ENCODE measurements at regions not wholly inside any gene's neighbourhood (a gene's known extent, or its start where the extent isn't known, plus 50 kb on each side); places are given as distances from the start of the nearest gene placed in this dataset.

DNA sequence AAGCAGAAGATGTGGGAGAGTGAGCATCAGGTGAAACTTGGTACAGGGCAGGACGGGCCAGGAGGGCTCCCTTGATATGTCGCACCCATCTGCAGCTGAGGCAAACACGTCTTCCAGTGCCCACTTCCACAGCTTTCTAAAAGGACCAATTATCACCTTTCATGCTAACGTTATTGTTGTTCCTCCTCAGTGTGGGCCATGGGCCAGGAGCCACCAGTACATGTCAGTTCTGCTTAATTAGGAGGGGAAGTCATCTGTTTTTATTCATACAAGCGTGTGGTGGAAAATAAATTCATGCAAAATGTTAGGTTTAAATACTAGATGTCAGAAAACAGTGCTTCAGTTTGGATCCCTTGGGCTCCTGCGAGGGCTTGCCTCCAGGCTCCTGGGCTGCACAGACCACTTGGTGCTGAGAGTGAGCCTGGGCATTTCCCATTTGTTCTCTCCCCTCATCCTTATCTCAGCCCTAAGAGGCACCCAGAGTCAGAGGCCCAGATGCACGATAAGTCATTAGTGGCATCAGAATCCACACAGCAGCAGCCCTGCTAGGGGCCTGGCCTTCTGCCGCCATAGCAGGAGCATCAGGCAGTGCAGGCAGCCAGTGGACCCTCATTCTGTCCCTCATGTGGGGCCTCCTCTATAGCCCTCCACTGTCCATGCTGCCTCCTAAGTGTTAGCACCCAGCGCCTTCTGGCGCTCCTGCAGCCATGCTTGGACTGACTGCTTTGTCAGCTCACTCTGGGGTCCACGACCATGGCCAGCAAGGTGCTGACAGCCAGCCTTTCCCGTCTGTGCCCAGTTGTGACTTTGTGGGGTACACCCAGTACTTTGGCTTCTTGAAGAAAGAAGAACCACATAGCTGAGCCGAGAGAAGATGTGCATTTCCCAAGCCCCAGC, 539.8 kb upstream of the RAB6C start:
- DNase-seq = no peak

DNA sequence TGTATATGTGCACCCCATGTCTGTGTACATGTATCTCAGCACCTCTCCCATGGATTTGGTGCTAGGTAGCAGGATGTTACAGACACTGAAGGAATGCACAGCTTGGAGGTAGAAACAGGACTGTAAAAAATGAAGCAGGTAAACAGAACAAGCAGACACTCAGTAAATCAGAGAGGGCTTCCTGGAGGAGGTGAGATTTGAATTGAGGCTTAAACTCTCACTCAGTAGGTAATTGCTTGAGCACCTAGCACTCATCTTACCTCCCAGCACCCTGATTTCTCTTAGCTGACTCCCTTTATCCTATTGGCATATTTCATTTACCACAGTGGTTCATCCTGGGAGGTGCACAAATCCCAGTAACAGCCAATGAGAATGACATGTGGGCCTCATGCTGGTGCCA, 537.9 kb upstream of the RAB6C start:
- no peak for DNase-seq

DNA sequence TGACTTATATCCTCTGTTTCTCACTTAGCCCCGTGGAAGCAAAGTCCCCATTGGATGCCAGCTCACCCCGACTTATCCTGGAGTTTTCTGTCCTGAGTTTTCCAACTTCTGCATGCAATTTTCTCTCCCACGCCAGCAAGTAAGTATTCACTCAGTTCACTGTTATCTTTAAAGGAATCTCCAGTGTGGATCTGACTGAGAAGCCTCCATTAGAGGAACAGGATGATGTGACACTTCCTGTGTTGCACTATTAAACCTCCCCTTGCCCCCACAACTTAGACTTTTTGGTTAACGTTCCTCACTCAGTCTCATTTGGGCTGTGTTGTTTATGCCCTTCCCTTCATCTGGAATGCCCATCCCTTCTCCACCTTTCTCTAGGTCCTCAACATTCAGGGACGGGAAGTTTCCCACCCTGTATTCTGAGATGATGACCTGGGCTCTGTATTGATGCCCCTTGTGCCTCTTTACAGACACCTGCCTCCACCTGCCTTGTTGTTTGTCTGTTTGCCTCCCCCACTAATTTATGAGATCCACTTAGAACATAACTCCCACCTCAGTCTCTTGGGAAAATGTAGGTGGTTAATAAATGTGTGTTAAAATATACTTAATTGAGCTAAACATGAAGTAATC, 536.1 kb upstream of the RAB6C start:
- no peak for DNase-seq

DNA sequence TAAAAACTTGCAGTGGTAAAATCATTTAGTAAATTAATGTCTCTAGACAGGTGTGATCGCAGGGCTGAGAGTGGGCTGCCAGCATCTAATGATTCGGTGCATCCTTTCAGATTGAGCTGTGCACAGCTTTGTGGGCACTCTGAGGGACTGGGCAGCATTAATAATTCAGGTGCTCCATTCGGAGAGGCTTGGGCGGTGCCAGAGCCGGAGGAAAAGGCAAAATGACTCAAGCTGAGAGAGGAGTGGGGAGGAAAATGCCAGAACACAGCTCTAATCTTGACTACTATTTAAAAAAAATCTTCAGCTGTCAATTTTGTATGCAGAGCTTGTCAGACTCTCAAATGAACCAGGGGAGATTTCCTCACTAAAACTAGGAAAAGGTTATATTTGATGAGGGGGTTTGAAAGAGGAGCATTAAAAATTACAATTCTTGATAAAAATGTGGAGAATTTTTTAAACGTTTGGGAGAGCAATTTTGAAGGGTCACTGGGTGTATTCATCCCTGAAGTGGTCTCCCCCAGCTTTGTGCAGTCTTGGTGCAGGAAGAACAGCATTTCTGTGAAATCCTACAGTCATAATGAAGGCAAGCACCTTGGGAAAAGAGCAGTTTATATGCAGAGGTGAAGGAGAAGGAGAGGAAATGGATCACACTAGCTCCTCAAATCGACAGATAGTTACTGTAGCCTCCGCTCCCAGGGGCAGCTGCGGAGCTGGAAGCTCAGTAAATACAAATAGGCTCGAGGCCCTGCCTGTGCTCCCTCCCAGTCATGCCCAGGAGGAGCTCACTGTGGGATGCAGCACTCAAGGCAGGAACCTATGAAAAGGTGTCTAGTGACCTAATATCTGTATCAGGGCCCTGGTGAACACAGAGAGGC, 535.4 kb upstream of the RAB6C start:
- DNase-seq = no peak

DNA sequence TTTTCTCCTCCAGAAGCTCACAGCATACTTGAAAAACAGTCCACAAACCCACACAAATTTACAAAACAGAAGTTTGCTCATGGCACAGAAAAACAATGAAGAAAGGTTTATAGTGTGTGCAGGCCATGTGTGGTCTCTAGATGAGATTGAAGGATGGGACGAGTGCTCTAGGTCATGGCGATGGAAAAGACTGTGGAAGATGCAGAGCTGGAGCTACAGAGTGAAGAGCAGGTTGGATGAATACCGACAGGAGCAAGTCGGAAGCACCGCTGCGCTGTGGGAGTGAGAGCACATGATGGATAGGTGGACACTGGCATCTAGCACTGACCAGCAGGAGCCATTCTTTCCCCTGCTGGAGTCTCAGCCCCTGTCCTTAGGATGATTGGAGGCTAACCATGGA, 534.7 kb upstream of the RAB6C start:
- no peak for DNase-seq

DNA sequence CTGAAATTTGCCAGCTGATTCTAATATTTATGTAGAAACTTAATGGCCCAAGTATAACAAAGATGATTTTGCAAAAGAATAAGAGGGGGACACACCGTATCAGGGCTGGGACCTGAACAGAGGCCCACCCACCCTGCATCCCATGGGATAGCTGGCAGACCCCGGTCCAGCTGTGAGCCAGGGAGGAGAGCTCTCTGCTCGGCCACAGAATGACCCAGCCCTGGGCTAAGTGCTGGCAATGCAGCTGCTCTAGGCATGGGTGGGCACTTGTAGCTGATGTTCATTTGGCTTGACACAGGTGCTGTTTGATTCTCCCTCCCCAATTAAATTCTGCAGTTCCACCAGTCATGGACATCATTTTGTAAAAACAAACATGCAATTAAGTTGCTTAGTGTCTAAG, 522.8 kb upstream of the RAB6C start:
- no peak for DNase-seq

DNA sequence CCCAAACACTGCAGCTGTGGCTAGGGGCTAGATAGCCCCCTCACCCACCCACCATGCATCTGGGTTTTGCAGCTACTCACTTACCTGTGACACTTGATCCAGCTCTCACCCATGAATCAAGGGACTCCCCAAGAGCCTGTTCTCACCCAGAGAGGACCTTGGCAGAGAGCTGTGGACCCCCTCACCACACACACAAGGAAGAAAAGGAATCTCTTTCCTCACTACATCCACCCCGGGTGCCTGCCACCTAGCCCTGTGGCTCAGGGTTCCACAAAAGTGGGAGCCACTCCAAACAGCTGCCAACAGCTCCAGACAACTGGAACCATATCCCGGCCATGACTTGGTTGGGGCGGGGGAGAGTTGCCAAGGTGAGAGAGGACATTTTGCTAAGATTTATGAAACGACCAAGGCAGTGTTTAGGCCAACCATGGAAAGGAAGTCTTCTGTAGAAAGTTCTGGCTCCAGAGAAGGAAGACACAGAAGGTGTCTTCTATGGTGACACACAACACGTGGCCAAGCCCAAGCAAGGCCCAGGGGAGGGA, 522.1 kb upstream of the RAB6C start:
- DNase-seq = no peak

DNA sequence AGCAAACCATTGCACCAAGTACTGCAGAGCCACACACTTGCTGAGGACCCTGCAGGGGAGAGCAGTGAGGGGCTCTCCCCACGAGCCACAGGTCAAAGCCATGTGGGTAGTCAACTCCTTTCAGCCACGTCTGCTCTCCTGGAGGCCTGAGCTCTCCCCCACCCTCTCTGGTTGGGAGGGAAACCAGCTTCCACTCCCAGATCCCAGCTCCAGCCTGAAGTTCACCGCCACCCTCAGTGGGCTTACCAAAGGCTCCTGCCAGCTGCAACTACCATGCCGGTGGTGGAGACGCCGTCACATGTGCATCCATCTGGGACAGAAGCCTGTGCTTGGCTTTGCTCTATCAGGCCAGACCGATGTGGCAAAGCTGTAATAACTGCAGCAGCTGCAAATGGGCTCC, 521.5 kb upstream of the RAB6C start:
- no peak for DNase-seq

DNA sequence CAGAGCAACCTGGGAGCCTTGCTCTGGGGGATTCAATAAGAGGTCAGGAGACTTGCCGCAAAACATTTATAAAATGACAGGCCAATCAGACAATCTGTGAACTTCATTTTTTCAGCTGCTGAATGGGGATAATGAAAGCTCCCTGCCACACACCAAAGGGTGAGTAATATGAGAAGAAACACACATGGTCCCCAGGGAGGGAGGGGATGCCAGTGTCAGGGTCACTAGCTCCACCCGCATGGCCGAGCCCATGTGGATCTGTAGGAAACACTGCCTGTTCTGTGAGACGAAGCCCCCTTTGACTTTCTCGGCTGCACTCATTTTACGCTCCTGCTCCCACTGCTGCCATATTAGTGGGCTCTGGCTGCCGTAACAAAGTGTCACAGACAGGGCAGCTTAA, 521.0 kb upstream of the RAB6C start:
- no peak for DNase-seq

DNA sequence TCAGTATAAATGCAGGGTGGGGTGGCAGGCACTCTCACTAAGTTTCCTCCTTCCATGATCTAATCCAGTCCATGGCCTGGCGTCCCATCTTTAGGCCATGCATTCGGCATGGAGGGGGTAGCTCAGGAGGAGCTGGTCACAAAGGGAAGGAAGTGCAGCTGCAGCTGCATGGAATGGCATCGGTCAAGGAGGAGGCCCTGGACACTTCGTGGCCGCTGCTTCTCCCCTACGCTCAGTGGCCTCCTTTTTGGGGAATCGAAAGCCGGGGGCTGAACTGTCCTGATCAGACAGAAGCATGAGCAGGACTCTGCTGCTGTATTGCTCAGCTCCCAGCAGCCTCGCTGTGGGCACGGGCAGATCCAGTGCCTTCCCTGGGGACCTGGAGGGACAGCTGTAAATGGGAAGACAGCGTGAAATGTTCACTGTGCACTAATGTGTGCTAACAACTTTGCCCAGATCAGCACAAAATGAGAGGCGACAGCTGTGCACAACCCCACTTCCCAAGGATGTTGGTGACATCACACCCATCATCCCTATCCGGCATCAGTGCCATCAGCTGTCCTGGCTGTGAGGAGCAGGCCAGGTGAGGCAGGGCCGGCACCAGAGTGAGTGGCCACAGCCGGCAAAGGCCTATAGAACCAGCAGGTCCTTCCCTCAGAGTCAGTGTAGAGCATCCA, 520.1 kb upstream of the RAB6C start:
- DNase-seq = no peak

DNA sequence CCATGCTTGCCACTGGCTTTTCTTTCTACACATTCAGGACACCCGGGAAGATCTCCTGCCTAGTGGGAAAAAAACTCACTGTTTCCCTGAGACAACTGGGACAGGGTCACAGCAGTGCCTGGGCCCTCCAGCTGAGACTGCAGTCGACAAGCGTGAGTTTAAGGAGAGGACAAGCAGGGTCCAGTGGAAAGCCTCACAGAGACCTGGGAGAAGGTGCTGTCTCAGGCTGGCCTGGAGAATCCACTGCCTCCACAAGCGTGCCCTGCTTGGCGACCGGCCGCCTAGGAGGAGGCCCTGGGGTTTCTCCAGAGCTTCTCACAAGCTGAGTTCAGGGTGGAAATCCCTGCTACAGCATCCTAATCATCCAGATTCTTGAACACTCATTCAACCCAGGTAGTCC, 519.6 kb upstream of the RAB6C start:
- no peak for DNase-seq

DNA sequence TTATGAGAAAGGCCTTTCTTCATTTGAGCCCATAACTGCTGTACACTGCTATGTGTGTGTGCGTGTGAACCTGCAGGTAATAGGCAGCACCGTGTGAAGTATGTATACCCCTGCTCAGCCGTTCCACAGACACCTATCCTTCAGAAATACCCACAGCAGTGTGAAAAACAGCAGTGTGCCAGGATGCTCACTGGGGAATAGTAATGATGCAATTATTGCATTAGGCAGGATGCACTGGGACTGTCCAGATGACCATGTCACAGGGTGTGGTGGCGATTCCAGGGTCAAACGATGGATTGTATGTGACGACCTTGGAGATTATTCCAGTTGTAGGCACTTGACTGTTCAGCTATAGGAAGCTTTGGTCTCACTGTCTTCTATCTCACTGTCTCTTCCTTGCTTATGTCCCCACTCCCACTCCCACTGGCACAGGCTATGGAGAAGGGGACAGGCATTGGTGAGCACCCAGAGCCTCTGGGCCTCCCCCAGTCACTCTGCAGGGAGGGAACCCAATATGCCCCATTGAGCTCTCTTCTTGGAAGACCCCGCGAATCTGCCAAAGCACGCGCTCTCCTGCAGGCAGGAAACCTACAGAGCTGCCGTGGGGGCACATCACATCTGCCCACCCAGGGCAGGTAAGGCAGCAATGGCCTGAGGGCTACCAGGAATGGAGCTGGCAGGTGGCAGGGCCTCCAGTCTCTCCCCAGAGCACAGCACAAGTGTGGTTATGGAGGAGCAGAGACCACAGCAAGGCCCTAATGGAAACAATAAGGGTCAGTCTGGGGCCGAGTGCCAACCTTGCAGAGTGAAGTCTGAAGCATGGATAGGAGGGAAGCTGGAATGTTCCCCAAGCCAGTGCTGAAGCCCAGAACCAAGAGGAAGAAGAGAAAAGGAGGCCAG, 518.9 kb upstream of the RAB6C start:
- no peak for DNase-seq

DNA sequence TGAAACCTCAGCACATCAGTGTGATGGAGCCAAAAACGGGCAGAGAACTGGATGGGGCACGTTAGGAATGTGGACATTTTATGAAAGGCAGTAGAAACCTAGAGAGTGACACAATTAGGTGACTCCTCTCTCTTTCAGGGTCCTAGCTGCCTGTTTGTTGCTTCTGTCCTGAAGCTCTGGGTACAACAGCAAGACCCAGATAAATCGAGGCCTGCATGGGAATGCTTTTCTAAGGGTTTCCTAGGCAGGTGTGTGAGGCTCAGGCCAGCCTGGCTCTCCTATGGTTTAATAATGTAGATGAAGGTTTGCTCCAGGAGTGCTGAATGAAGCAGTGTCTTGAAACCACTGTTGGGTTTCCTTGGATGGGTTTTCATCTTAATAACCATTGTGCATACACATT, 517.1 kb upstream of the RAB6C start:
- DNase-seq = no peak

DNA sequence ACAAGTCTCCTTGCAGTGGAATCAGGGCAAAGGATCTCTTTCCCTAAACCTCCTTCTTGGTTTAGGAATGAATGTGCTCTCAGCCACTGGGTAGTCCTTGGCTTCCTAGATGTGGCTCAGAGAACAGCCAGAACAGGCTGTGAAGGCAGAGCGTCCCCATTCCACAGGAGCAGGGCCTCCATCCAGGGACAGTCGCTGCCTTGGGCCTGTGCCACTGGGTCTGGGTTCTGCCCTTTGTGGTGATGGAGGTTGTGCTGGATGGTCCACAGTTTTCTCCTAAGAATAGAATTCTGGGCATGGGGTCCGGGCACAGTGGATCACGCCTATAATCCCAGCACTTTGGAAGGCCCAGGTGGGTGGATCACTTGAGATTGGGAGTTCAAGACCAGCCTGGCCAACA, 516.5 kb upstream of the RAB6C start:
- no peak for DNase-seq

DNA sequence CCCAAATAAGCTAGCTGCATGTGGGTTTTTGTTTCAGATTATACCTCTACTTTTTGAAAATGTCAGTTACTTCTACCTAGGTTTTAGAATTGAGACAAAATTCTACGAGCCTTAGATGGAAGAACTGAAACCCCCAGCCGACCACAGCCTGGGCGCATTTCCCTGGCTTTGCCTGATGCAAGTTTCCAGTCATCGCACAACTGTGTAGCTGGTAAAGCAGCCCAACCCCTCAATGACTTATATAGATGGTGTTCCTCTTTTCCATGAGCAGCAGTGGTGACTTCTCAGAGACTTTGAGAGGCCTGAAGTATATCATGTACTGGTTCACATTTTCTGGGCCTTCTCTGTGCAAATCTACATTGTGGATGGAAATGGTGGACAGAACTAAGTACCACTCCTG, 515.4 kb upstream of the RAB6C start:
- DNase-seq = no peak

DNA sequence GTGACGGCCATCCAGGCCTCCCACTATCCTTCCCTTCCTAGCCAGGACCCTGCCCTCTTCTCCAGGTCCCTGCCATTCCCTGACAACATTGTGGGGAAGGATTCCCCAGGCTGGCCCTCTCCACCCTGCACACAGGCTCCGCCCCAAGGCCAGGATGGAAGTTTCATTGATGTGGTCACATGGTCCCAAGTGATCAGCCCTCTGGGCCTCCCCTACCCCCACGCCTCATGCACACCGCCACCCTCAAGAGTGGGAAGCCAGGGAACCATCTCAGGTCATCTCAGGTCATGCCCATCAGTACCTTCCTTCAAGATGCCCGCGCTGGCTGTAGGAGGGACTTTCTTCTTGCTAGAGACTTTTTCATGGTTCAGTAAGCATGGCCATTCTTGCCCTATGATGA, 514.8 kb upstream of the RAB6C start:
- no peak for DNase-seq

DNA sequence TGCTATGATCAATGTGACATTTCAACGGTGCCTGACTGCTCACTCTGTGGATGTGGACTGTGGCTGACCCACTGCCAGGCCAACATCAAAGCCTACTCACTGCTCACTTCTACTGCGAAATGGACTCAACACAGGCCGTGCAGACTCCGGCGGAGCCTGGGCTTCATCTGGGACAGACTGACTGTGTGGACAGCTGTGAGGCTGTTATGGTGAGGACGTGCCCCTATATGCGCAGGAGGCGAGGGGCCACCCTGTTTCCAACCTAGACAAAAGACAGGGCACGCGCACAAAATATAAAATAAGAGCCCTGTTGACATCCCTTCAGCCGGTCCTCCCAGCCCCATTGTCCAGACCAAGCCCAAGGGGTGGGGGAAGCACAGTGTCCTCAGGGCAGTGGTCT, 514.4 kb upstream of the RAB6C start:
- DNase-seq = no peak

DNA sequence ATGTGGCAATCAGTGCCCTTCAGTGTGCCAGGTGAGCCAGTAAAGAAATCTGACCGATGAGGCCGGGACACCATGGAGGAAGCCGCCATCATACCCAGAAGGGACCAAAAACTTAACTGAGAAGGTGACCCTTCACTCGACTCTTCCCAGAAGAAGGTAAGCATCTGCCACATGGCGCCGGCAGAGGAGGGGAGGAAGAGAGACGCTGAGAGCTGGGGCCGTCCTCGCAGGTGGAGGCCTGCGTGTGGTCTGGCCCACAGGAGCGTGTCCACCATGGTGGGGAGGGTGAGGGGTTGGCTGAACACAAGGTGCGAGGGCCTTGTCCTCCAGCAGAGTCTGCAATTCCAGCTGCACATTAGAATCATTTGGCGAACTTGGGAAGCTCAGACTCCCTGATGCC, 513.1 kb upstream of the RAB6C start:
- no peak for DNase-seq

DNA sequence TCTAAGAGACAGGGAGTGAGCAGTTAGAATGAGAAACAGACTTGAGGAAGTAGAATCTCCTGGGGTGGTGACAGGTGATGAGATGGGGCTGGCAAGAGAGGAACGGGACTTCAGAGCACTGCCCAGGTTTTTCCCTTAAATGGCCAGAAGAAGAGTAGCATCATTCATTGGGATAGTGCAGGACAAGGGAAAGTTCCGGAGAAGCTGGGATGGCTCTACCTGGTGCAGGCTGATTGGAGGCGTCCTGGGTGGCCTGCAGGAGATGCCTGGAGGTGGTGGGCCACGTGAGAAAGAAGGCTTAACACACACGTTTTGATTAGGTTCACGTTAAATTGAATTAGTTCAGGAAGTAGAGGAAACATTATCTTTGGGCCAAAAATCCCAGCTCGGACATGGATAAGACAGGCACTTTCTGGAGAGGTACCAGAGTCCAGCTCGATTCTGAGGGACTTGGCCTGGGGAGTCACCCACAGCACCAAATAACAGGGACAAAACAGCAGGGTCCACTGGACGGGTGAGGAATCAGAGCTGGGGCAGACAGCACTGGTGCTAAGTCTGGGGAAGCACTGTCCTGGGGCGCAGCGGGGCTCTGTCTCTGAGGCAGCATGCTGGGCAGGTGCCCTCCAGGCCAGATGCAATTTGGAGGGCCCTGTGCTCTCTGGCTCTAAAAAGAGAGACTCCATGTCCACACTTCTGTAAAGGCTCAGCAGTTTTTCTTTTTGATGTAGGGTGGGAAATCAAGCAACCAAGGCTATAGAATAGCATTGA, 512.3 kb upstream of the RAB6C start:
- no peak for DNase-seq

DNA sequence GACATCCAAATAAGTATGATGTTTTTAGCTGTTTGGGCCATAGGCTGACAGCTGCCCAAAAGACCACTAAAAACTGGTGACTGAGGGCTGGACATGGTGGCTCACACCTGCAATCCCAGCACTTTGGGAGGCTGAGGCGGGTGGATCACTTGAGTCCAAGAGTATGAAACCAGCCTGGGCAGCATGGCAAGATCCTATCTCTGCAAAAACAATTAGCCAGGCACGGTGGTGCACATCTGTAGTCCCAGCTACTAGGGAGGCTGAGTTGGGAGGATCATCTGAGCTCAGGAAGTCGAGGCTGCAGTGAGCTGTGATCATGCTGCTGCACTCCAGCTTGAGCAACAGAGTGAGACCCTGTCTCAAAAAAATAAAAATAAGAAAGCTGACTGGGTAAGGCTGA, 511.5 kb upstream of the RAB6C start:
- no peak for DNase-seq

DNA sequence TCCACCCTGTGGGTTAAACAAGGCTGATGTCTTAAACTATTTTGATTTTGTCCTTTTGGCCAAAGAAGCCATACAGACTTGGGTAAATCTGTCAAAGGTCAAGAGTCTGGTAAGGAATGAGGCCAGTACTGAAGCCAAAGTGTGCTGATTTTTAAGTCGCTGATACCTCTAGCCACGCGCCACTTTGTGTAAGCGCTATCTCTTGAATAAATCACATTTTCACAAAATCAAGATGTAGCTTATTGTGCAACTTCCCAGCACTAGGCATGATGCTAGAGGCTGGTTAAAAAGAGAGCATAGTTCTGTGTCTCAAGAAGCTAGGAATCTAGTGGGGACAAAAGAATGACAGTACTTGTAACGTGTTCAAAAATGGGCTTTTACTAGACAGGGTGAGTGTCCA, 510.6 kb upstream of the RAB6C start:
- DNase-seq = no peak

Data from SIG-M5 (cell line).